ENCODE measurements at regions not wholly inside any gene's neighbourhood (a gene's known extent, or its start where the extent isn't known, plus 50 kb on each side); places are given as distances from the start of the nearest gene placed in this dataset.

DNA sequence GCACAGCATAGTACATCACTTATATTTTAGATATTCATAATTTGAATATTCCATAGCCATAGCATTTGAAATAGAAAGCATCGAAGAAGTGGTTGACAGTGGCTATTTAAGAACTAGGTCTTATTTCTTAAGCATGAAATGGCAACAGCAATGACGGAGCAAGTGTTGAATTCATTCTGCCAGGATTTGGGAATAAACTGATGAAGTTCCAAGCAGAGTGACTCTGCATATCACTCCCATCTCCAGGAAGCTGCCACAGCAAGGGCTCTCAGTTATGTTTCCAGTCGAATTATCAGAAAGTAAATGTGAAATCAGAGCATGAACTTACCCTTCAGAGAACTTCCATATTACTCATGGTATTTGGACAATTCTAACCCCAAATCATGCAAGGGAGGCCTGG is 208.1 kb downstream of the IKZF2 start:
- TF ChIP-seq POLR2A (IDR thresholded peaks at IDR 0.05) = no peak
- TF ChIP-seq, protein P1, sequence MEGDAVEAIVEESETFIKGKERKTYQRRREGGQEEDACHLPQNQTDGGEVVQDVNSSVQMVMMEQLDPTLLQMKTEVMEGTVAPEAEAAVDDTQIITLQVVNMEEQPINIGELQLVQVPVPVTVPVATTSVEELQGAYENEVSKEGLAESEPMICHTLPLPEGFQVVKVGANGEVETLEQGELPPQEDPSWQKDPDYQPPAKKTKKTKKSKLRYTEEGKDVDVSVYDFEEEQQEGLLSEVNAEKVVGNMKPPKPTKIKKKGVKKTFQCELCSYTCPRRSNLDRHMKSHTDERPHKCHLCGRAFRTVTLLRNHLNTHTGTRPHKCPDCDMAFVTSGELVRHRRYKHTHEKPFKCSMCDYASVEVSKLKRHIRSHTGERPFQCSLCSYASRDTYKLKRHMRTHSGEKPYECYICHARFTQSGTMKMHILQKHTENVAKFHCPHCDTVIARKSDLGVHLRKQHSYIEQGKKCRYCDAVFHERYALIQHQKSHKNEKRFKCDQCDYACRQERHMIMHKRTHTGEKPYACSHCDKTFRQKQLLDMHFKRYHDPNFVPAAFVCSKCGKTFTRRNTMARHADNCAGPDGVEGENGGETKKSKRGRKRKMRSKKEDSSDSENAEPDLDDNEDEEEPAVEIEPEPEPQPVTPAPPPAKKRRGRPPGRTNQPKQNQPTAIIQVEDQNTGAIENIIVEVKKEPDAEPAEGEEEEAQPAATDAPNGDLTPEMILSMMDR (IDR thresholded peaks at IDR 0.05) = no peak

Measured in lower leg skin (tissue), 3 donors.